ENCODE measurements at regions not wholly inside any gene's neighbourhood (a gene's known extent, or its start where the extent isn't known, plus 50 kb on each side); places are given as distances from the start of the nearest gene placed in this dataset.

GRCh38 chr2:236793023-236794011 lies 223.7 kb downstream of the ACKR3 start:
- no peak for DNase-seq (ENCODE audit: extremely low read depth, low read depth)

- DNase-seq (ENCODE audit: extremely low read depth, low read depth): no peak
These were observed 224.7 kb downstream of the ACKR3 start for GRCh38 chr2:236794176-236794957.

- no peak for DNase-seq (ENCODE audit: extremely low read depth, low read depth)
These were observed 225.7 kb downstream of the ACKR3 start for GRCh38 chr2:236795169-236795860.

- DNase-seq (ENCODE audit: extremely low read depth, low read depth): no peak
These were observed 226.2 kb downstream of the ACKR3 start for GRCh38 chr2:236795861-236796219.

- DNase-seq (ENCODE audit: extremely low read depth, low read depth): no peak
These were observed 226.6 kb downstream of the ACKR3 start for GRCh38 chr2:236796236-236796635.

GRCh38 chr2:236797411-236797810 lies 227.8 kb downstream of the ACKR3 start:
- no peak for DNase-seq (ENCODE audit: extremely low read depth, low read depth)

- no peak for DNase-seq (ENCODE audit: extremely low read depth, low read depth)
These were observed 228.9 kb downstream of the ACKR3 start for GRCh38 chr2:236798491-236798890.

GRCh38 chr2:236799391-236800026 lies 229.9 kb downstream of the ACKR3 start:
- DNase-seq (ENCODE audit: extremely low read depth, low read depth): no peak

GRCh38 chr2:236802862-236803261 lies 233.2 kb downstream of the ACKR3 start:
- no peak for DNase-seq (ENCODE audit: extremely low read depth, low read depth)

GRCh38 chr2:236803621-236804020 lies 234.0 kb downstream of the ACKR3 start:
- DNase-seq (ENCODE audit: extremely low read depth, low read depth): no peak

- no peak for DNase-seq (ENCODE audit: extremely low read depth, low read depth)
These were observed 236.3 kb downstream of the ACKR3 start for GRCh38 chr2:236805800-236806531.

- no peak for DNase-seq (ENCODE audit: extremely low read depth, low read depth)
These were observed 240.1 kb downstream of the ACKR3 start for GRCh38 chr2:236809716-236810115.

GRCh38 chr2:236811062-236811656 lies 241.5 kb downstream of the ACKR3 start:
- DNase-seq (ENCODE audit: extremely low read depth, low read depth): no peak

GRCh38 chr2:236813766-236814165 lies 244.1 kb downstream of the ACKR3 start:
- DNase-seq (ENCODE audit: extremely low read depth, low read depth): no peak

GRCh38 chr2:236814593-236814992 lies 245.0 kb downstream of the ACKR3 start:
- no peak for DNase-seq (ENCODE audit: extremely low read depth, low read depth)

- DNase-seq (ENCODE audit: extremely low read depth, low read depth): no peak
These were observed 246.1 kb downstream of the ACKR3 start for GRCh38 chr2:236815746-236816145.

- DNase-seq (ENCODE audit: extremely low read depth, low read depth): no peak
These were observed 246.9 kb downstream of the ACKR3 start for GRCh38 chr2:236816197-236817170.

GRCh38 chr2:236818281-236819045 lies 248.8 kb downstream of the ACKR3 start:
- DNase-seq (ENCODE audit: extremely low read depth, low read depth): no peak
